GM19043 (cell line): ENCODE measurements at regions not wholly inside any gene's neighbourhood (a gene's known extent, or its start where the extent isn't known, plus 50 kb on each side); places are given as distances from the start of the nearest gene placed in this dataset.
"Not testable (repeated sequence)": the region's sequence is repeated elsewhere in the genome, so short reads cannot be mapped to it uniquely, and the experiment has no call there.

Experiments
- ATAC-seq: cut with Tn5 transposase; IDR thresholded peaks from one replicate; pipeline ENCODE4 v1.9.1; 2021; ENCODE audit warnings: low read depth; ENCODE audit not compliant: unreplicated experiment

DNA sequence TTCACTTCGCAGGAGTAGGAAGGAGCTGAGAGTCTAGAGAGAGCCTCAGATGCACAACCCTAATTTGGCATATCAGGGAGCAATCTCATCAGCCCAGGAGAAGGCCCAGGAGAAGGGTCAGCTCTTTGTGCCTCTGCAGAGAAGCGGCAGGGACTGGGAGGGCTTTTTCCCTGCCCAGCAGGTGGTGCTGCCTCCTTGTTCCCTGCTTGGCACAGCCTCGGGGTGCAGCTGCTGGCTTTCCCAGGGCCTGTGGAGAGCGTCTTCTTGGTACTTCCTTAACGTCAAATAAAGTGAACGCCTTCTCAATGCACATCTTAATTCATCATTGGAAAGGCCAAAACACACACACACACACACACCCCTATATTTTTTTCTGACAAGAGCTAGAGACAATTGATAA lies 519.3 kb downstream of the GOLGA6L6 start:
- ATAC-seq = not testable (repeated sequence)

GRCh38 chr15:20021351-20021750 lies 520.2 kb downstream of the GOLGA6L6 start:
- ATAC-seq = not testable (repeated sequence)

- ATAC-seq = not testable (repeated sequence)
Observed at GRCh38 chr15:20020588-20020987, 521.0 kb downstream of the GOLGA6L6 start.

DNA sequence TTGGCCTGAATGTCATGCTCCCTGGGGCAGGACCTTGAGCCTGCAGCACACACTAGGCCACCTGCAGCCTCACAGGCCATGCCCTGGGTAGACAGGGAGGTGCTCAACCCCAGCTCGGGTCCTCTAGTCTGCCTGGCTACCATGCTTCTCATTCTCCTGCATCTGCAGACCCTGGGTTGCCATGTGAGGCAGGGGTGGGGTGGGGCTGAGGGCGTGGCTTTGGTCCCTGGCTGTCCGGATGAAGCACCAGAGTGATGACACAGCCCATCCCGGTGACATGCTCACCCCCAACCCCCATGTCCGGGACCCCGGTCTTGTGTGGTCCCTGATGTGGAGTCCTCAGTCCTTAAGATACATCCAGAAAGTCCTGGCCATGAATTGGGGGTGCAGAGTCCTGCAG lies 521.8 kb downstream of the GOLGA6L6 start:
- not testable (repeated sequence) for ATAC-seq

DNA sequence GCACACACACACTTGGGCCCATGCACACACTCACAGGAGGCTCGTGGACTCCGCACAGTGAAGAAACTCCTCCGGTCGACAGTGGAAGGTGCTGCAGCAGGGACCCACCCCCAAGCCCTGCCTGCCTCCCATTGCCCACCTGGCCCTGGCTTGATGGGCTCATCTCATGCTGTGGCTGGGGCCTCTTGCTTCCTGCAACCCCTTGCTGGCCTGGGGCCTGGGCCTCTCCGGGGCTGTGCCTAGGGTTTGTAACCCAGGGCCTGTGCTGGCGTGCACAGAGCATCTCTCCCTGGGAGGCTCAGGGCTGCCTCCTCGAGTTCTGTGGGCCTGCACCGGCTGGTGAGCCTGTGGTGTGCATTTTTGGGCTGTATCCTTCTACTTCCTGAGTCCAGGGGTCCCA lies 524.0 kb downstream of the GOLGA6L6 start:
- ATAC-seq = not testable (repeated sequence)

DNA sequence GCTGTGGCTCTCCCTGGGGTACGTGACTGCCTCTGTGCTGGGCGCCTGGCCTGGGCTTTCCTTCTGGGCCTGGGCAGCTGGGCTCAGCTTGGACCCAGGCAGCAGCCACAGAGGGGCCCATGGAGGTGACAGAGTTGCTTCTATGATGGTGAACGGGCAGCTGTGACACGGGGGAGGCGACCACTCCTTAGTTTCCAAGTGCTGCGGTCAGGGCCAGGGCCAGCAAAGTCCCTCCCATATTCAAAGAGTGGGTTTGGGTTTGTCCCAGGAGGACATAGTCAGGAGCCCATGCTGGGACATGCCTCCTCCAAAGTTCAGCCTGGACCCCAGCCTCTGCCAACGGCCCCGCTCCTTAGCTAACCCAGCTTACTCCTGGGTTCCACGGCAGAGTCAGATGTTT lies 524.7 kb downstream of the GOLGA6L6 start:
- not testable (repeated sequence) for ATAC-seq

DNA sequence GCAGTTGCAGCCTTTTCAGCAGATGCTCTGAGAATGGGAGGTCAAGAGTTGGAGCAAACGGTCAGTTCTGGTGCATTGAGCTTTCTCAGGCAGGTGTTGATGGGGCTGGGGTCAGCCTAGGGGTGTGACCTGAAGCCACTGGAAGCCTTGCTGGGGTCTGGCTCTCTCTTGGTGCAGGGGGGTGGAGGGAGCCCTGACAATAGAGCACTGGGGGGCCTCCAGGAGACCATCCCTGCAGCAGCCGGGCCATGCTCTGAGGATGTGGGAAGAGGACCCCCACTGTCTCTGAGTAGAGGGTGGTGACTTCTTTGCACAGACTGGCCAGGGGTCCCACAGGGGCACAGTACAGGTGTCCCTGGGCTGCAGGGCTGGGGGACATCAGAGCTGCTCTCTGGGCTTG lies 528.8 kb downstream of the GOLGA6L6 start:
- not testable (repeated sequence) for ATAC-seq

GRCh38 chr15:20010759-20011158 lies 530.8 kb downstream of the GOLGA6L6 start:
- ATAC-seq = not testable (repeated sequence)

DNA sequence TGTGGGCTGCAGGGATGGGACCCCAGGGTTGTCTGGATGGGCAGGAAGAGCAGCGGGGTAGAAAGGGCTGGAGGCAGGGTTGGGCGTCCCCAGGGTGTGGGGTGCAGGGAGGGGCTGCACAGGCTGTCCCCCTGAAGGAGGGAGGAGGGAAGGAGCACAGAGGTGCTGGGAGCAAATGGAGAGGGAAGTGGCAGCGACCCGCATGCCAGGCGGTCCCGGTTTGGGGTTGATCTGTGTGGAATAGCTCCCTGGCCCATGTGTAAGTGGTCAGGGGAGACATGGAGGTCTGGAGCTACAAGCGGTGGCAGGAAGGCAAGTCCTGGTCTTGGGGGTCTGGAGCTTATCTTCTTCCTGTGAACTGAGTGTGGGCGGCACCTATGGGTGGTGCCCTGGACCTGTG lies 532.0 kb downstream of the GOLGA6L6 start:
- not testable (repeated sequence) for ATAC-seq

- ATAC-seq = not testable (repeated sequence)
Observed at GRCh38 chr15:20007338-20007737, 534.3 kb downstream of the GOLGA6L6 start.

GRCh38 chr15:20003471-20003870 lies 538.1 kb downstream of the GOLGA6L6 start:
- ATAC-seq = not testable (repeated sequence)

- not testable (repeated sequence) for ATAC-seq
Observed at GRCh38 chr15:20002560-20002959, 539.0 kb downstream of the GOLGA6L6 start.

- ATAC-seq = not testable (repeated sequence)
Observed at GRCh38 chr15:19996574-19997194, 544.9 kb downstream of the GOLGA6L6 start.

- ATAC-seq = not testable (repeated sequence)
Observed at GRCh38 chr15:19995296-19995695, 546.3 kb downstream of the GOLGA6L6 start.

GRCh38 chr15:19992428-19992827 lies 549.2 kb downstream of the GOLGA6L6 start:
- no peak for ATAC-seq

GRCh38 chr15:19988094-19988660 lies 553.4 kb downstream of the GOLGA6L6 start:
- ATAC-seq = no peak

DNA sequence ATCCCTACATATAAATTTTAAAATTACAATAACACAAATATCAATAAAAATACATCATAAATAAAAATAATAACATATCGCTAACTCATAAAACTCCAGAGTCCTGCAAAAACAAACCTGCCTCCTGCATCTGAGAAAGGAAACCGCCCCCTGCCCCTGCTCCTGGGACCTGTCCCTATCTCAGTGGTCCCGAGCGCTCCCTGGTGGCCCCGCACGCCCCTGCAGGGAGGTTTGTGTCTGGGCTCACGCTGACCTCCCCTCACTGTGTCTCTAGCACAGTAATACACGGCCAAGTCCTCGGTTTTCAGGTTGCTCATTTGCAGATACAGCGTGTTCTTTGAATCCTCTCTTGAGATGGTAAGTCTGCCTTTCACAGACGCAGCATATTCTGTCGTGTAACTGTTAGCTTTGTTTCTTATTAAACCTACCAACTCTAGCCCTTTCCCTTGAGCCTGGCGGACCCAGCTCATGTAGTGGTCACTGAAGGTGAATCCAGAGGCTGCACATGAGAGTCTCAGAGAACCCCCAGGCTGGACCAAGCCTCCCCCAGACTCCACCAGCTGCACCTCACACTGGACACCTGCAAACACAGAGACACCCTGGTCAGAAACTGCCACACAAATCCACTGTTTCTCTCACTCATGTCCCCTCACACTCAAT lies 554.1 kb downstream of the GOLGA6L6 start:
- ATAC-seq = no peak

GRCh38 chr15:19984101-19984500 lies 557.5 kb downstream of the GOLGA6L6 start:
- no peak for ATAC-seq

GRCh38 chr15:19974998-19975397 lies 566.6 kb downstream of the GOLGA6L6 start:
- ATAC-seq = no peak

GRCh38 chr15:19973718-19974117 lies 567.9 kb downstream of the GOLGA6L6 start:
- ATAC-seq = no peak

- not testable (repeated sequence) for ATAC-seq
Observed at GRCh38 chr15:19972582-19972981, 569.0 kb downstream of the GOLGA6L6 start.

GRCh38 chr15:19965574-19965973 lies 576.0 kb downstream of the GOLGA6L6 start:
- not testable (repeated sequence) for ATAC-seq
